RWPE1 (cell line): ENCODE measurements at regions not wholly inside any gene's neighbourhood (a gene's known extent, or its start where the extent isn't known, plus 50 kb on each side); places are given as distances from the start of the nearest gene placed in this dataset.

ENCODE experiments used
- CTCF ChIA-PET: fragments of 350-600 bp; sonication (Branson Sonifier 250); formaldehyde crosslinking; extraction: SDS; loops from one replicate; lab custom pipeline; 2021; lab: Yijun Ruan, JAX
- POLR2A ChIA-PET: fragments of 400-600 bp; formaldehyde crosslinking; extraction: SDS; loops from one replicate; lab custom pipeline; 2020; ENCODE audit warnings: antibody characterized with exemption; ENCODE audit not compliant: low non-redundant PET; lab: Yijun Ruan, JAX
- DNase-seq: peaks from one replicate; pipeline ENCODE4 v3.0.0; 2012; ENCODE audit warnings: low spot score
- H3K27ac ChIP-seq: fragments of 450-650 bp; 2 replicates; pipeline ENCODE4 v1.5.1; 2017
- TF ChIP-seq, protein P1 (sequence below): fragments of 450-650 bp; conservative IDR thresholded peaks from 2 replicates; pipeline ENCODE4 v1.5.1; 2017; ENCODE audit warnings: low read depth, mild to moderate bottlenecking

DNA sequence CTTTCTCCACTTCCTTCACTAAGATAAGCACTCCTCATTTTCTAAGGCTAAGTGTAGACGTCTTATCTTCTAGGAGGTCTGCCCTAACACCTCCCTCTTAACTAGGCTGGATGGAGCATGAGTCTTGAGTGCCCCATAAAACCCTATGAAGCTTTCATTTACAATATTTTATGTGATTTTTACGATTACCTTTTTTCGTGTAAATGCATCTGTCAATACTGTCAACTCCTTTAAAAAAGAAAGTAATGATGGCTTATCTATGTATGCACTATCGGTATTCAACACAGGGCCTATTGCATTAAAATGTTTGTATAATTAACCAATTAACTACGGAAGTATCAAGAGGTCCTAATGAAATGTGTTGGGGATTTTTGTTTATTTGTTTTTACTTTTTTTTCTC, 156.0 kb upstream of the FAM83B start:
- CTCF ChIA-PET = interaction anchor here (0.5 to 0.6 kb wide), 2 partner anchors 112 to 483 kb away, joined by 3 read pairs; no protein-coding TSS in a partner anchor
- TF ChIP-seq, protein P1, sequence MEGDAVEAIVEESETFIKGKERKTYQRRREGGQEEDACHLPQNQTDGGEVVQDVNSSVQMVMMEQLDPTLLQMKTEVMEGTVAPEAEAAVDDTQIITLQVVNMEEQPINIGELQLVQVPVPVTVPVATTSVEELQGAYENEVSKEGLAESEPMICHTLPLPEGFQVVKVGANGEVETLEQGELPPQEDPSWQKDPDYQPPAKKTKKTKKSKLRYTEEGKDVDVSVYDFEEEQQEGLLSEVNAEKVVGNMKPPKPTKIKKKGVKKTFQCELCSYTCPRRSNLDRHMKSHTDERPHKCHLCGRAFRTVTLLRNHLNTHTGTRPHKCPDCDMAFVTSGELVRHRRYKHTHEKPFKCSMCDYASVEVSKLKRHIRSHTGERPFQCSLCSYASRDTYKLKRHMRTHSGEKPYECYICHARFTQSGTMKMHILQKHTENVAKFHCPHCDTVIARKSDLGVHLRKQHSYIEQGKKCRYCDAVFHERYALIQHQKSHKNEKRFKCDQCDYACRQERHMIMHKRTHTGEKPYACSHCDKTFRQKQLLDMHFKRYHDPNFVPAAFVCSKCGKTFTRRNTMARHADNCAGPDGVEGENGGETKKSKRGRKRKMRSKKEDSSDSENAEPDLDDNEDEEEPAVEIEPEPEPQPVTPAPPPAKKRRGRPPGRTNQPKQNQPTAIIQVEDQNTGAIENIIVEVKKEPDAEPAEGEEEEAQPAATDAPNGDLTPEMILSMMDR = no peak
- H3K27ac ChIP-seq = no peak overlapping the region
- DNase-seq = no peak
- POLR2A ChIA-PET = no interaction called here

GRCh38 chr6:54694928-54695532, 151.5 kb upstream of the FAM83B start:
- TF ChIP-seq, protein P1 = no peak
- POLR2A ChIA-PET = no interaction called here
- no peak for DNase-seq
- H3K27ac ChIP-seq = no peak overlapping the region
- CTCF ChIA-PET = no interaction called here

GRCh38 chr6:54695815-54696214, 150.8 kb upstream of the FAM83B start:
- CTCF ChIA-PET = no interaction called here
- H3K27ac ChIP-seq = no peak overlapping the region
- TF ChIP-seq, protein P1 = no peak
- POLR2A ChIA-PET = no interaction called here
- no peak for DNase-seq

- ChIA-PET CTCF (interaction anchor here (0.6 to 1.9 kb wide), 5 partner anchors 10 to 1589 kb away, joined by 3 to 8 read pairs (median 4); no protein-coding TSS in a partner anchor), POLR2A (no interaction called here)
- H3K27ac ChIP-seq = no peak overlapping the region
- peak; percentile 5 for DNase-seq
- TF ChIP-seq, protein P1 = peak; percentile 20; the same call in 1 of the 2 replicates
Measured at GRCh38 chr6:54697424-54697823, 149.1 kb upstream of the FAM83B start.

- peak; percentile 70 for DNase-seq
- POLR2A ChIA-PET = no interaction called here
- TF ChIP-seq, protein P1 = no peak
- CTCF ChIA-PET = no interaction called here
- no peak overlapping the region for H3K27ac ChIP-seq
Measured at GRCh38 chr6:54698974-54699373, 147.6 kb upstream of the FAM83B start.

- H3K27ac ChIP-seq = no peak overlapping the region
- ChIA-PET CTCF (no interaction called here), POLR2A (no interaction called here)
- no peak for DNase-seq
- TF ChIP-seq, protein P1 = no peak
Measured at GRCh38 chr6:54700158-54700557, 146.4 kb upstream of the FAM83B start.
